ENCODE measurements at regions not wholly inside any gene's neighbourhood (a gene's known extent, or its start where the extent isn't known, plus 50 kb on each side); places are given as distances from the start of the nearest gene placed in this dataset.

DNA sequence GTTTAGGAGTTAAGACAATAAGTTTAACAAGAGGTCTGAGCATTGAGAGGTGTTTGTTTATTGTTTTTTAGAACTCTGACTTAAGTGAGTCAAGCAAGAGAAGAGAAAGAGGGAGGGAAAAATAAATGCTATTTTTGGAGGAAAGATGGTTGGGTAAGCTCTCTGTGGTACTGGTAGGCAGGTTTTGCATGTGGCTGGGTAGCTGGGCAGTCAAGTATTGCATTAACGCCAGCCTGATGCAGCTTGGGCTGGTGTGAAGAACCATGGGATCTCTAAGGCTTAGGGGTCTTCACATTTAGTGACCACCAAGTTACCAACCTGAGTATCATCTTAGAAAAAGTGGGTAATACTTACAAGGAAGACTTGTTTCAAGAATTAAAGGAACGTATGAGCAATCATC, 534.5 kb upstream of the SEMA6D start:
- no peak for DNase-seq

- DNase-seq = peak; percentile 80 to 89
Observed at GRCh38 chr15:47184003-47184907, 533.0 kb upstream of the SEMA6D start.

- peak; percentile 63 to 67 for DNase-seq
Observed at GRCh38 chr15:47184908-47185801, 532.1 kb upstream of the SEMA6D start.

GRCh38 chr15:47186075-47186474, 531.2 kb upstream of the SEMA6D start:
- DNase-seq = peak; percentile 34 to 54

GRCh38 chr15:47188758-47189507, 528.4 kb upstream of the SEMA6D start:
- DNase-seq = peak; percentile 14 to 27

DNA sequence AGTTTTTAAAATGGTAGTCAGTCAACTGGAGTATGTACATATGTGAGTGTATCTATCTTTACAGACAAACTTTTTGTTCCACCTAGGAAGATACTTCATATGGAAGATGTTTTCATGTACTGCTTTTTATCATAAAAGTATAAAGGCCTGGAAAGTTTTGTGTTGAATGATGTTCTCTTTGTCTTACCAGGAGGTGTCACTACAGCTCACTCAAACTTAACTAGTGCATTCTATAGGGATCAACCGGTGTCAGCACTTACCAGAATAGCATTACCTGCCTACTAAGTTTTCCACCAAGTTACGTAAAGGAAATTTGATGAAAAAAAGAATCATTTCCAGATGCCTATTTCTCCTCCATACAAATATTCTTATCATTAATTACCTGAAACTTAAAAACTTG, 522.6 kb upstream of the SEMA6D start:
- peak in 1 of 2 experiments; percentile 8 for DNase-seq

DNA sequence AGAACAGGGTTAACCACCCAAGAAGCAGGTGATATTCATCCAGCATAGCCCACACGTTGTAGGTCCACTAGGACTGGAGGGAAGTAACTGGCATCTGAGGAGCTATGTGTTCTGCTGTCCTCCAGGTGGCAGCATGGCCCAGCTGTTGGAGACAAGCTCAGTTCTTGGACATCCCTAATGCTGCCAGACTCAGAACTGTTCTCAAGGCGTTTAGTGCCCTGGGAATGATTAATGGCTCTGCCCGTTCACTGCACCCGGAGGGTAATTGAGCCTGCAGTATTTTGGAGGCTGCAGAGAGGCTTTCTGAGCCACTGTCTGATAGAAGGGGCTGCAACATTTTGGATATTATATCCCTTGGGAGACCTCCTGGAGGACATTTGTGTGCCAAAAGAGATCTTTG, 521.3 kb upstream of the SEMA6D start:
- peak; percentile 85 to 90 for DNase-seq

- DNase-seq = peak in 1 of 2 experiments; percentile 15
Observed at GRCh38 chr15:47203993-47204392, 513.3 kb upstream of the SEMA6D start.

- DNase-seq = no peak
Observed at GRCh38 chr15:47206358-47206978, 510.8 kb upstream of the SEMA6D start.

- DNase-seq = no peak
Observed at GRCh38 chr15:47209591-47209990, 507.7 kb upstream of the SEMA6D start.

DNA sequence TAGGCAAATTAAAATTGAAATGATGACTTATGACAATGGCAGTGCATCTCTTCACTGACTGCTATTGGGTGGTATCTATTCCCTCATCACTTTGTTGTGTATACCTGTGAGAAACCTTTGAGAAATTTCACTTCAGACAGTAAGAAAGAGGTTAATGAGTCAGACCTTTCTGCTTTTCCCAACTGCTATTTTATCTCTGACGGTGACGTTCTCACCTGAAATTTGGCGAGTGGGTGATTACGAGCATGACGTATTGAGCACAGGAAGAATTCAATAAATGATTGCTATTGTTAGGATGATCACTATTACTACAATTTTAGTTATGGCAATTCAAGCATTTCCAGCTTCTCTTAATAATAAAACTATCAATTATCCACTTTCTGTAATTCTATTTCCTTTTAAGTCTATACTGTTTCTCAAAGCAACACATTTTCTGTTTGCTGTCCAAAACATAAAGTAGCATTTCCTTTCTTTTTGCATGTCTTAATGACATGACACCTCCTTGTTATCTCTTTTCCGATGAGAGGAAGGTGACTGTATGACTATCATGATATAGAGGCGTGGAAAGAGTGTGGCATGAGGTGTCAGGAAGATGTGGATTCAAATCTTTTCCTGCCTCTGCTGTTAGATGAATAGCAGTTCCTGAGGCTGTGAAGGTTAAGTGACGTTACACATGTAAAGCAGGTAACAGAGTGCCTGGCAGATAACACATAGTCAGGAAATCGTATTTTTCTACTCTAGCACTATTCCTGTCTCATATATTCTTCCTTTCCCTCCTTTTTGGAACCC, 504.9 kb upstream of the SEMA6D start:
- DNase-seq = no peak

DNA sequence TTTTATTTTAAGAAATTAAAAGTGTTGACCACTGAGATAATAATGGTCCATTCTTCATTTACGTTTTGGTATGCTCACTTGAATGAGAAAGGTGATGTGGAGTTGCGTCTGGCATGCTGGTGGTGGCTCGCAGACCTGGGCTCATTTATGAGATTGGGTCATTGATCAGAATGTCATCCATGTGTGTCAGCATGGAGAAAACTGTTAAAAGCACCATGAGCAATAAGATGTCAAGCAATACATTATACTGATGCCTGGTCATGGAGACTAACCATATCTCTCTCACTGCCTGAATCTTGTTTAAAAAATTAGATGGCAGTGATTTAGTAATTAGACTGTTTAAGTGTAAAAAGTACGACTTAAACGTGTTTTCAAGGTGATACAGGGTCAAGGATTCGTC, 503.4 kb upstream of the SEMA6D start:
- DNase-seq = no peak

- no peak for DNase-seq
Observed at GRCh38 chr15:47218295-47218694, 499.0 kb upstream of the SEMA6D start.

GRCh38 chr15:47244361-47244760, 472.9 kb upstream of the SEMA6D start:
- no peak for DNase-seq

GRCh38 chr15:47246317-47246716, 471.0 kb upstream of the SEMA6D start:
- no peak for DNase-seq

DNA sequence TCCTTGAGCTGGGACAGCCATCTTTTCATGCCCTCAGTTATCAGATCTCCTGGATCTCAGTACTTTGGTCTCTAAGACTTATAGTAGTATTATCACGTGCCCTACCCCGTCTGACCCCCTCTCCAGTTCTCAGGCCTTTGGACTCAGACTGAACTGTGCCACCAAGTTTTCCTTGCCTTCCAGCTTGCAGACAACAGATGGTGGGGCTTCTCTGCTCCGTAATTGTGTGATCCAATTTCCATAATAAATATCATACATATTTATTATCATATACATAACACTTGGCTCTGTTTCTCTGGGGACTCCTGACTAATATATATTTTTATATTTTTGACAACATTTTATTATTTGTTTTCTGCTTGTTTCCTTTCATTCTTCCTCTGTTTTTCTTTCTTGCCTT, 458.8 kb upstream of the SEMA6D start:
- DNase-seq = no peak

GRCh38 chr15:47265686-47266085, 451.6 kb upstream of the SEMA6D start:
- DNase-seq = no peak

DNA sequence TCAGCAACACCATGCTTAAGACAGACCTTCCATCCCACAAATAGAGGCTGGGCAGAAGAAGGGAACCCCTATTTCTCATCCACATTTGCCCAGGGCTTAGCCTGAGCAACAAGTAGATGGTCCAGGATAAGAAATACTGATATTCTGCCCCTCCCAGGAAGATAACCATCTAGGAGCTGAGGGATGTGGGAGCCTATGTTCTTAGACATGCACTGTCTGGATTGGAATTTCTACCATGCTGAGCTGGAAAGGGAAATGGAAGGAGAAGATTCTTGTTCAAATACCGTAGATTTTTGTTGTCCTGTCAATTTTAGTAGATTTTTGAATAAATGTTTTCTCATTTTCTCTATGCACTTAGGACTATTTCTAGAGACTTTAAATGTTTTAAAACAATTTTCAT, 450.7 kb upstream of the SEMA6D start:
- no peak for DNase-seq

- no peak for DNase-seq
Observed at GRCh38 chr15:47273864-47274263, 443.4 kb upstream of the SEMA6D start.

- DNase-seq = no peak
Observed at GRCh38 chr15:47283246-47283645, 434.1 kb upstream of the SEMA6D start.

- no peak for DNase-seq
Observed at GRCh38 chr15:47288794-47289193, 428.5 kb upstream of the SEMA6D start.

- peak in 1 of 2 experiments; percentile 15 for DNase-seq
Observed at GRCh38 chr15:47289656-47290055, 427.6 kb upstream of the SEMA6D start.
